Gastrocnemius medialis (tissue), 4 donors: ENCODE measurements at regions not wholly inside any gene's neighbourhood (a gene's known extent, or its start where the extent isn't known, plus 50 kb on each side); places are given as distances from the start of the nearest gene placed in this dataset.

Experiments used
- CTCF ChIP-seq, 5 experiments: fragments of 450-650 bp in 3 of 5; fragments of 200-600 bp in 2 of 5; sonication (generic) in 2 of 5; IDR thresholded peaks in 4 of 5; conservative IDR thresholded peaks in 1 of 5; 1 replicate in 4 of 5; 2 replicates in 1 of 5; pipeline ENCODE4 v1.5.1; 2016 to 2019; ENCODE audit warnings: antibody characterized with exemption in 5 of 5, mild to moderate bottlenecking in 3 of 5, moderate library complexity in 3 of 5
- POLR2A ChIP-seq, 2 donors: fragments of 450-650 bp; IDR thresholded peaks; one replicate each; pipeline ENCODE4 v1.6.1; 2017; ENCODE audit warnings: antibody characterized with exemption in 2 of 2, mild to moderate bottlenecking in 2 of 2, moderate library complexity in 2 of 2

- no peak for TF ChIP-seq CTCF (IDR thresholded peaks at IDR 0.05 in 4 of 5, conservative IDR thresholded peaks at IDR 0.05 in 1 of 5)
- TF ChIP-seq POLR2A (IDR thresholded peaks at IDR 0.05): no peak
Observed at GRCh38 chr2:149814049-149814448, 226.5 kb upstream of the MMADHC start.
